HL-60 (cell line): ENCODE measurements at regions not wholly inside any gene's neighbourhood (a gene's known extent, or its start where the extent isn't known, plus 50 kb on each side); places are given as distances from the start of the nearest gene placed in this dataset.

Experiments
- DNase-seq, 2 experiments: peaks; one replicate each; pipeline ENCODE4 v3.0.0-alpha.2; 2010 to 2020; ENCODE audit warnings: low read depth in 1 of 2, low spot score in 1 of 2
- H3K27ac ChIP-seq: fragments of 250-450 bp; sonication (Bioruptor Pico); replicated peaks from 2 replicates; pipeline ENCODE4 v1.5.1; 2020; ENCODE audit warnings: mild to moderate bottlenecking, moderate library complexity
- H3K27me3 ChIP-seq: fragments of 250-450 bp; sonication (Bioruptor Pico); 2 replicates; pipeline ENCODE4 v1.5.1; 2021; ENCODE audit warnings: mild to moderate bottlenecking, moderate library complexity; ENCODE audit not compliant: insufficient read depth, poor library complexity, severe bottlenecking
- H3K4me3 ChIP-seq: replicated peaks from 2 replicates; pipeline ENCODE4 v1.5.1; 2011; ENCODE audit warnings: mild to moderate bottlenecking, control low read depth, low read length; ENCODE audit not compliant: insufficient read depth
- GABPA ChIP-seq: IDR thresholded peaks from 2 replicates; pipeline ENCODE4 v1.6.1; 2012; ENCODE audit warnings: low read depth
- POLR2AphosphoS5 ChIP-seq: IDR thresholded peaks from 2 replicates; pipeline ENCODE4 v1.6.1; 2012; ENCODE audit warnings: low read depth
- SPI1 ChIP-seq: IDR thresholded peaks from 2 replicates; pipeline ENCODE4 v1.6.1; 2012; ENCODE audit warnings: low read depth, mild to moderate bottlenecking, borderline replicate concordance
- TF ChIP-seq, protein P1 (sequence below): IDR thresholded peaks from 2 replicates; pipeline ENCODE4 v1.6.1; 2012; ENCODE audit warnings: low read depth; ENCODE audit not compliant: insufficient replicate concordance
- TF ChIP-seq, protein P2 (sequence below): IDR thresholded peaks from one replicate; pipeline ENCODE4 v1.5.1; 2011; ENCODE audit warnings: low read length, control low read depth, inconsistent platforms; ENCODE audit not compliant: insufficient read depth

DNA sequence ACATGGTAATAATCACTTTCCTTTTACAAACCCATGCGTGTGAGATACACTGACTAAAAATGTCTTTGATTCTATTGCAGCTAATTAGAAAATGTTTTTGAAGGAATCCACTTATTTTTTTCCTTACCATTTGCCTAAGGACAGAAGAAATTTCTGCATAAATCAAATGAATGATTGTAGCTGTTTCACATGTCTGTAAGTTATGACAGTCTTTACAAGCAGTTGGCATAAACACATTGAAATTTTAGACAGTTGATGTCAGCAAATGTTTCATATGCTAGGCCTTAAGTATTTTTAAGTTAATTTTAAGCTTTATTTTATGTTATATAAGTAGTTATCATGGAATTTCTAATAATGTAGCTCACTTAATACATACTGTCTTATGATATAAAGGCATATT lies 598.4 kb upstream of the SLITRK6 start:
- Histone ChIP-seq H3K27ac (no peak overlapping the region), H3K4me3 (no peak overlapping the region), H3K27me3 (no peaks in the 10 kb centered on the region)
- DNase-seq, result no peak
- TF ChIP-seq, protein P1, sequence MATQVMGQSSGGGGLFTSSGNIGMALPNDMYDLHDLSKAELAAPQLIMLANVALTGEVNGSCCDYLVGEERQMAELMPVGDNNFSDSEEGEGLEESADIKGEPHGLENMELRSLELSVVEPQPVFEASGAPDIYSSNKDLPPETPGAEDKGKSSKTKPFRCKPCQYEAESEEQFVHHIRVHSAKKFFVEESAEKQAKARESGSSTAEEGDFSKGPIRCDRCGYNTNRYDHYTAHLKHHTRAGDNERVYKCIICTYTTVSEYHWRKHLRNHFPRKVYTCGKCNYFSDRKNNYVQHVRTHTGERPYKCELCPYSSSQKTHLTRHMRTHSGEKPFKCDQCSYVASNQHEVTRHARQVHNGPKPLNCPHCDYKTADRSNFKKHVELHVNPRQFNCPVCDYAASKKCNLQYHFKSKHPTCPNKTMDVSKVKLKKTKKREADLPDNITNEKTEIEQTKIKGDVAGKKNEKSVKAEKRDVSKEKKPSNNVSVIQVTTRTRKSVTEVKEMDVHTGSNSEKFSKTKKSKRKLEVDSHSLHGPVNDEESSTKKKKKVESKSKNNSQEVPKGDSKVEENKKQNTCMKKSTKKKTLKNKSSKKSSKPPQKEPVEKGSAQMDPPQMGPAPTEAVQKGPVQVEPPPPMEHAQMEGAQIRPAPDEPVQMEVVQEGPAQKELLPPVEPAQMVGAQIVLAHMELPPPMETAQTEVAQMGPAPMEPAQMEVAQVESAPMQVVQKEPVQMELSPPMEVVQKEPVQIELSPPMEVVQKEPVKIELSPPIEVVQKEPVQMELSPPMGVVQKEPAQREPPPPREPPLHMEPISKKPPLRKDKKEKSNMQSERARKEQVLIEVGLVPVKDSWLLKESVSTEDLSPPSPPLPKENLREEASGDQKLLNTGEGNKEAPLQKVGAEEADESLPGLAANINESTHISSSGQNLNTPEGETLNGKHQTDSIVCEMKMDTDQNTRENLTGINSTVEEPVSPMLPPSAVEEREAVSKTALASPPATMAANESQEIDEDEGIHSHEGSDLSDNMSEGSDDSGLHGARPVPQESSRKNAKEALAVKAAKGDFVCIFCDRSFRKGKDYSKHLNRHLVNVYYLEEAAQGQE, result no peak
- TF ChIP-seq SPI1, result no peak
- TF ChIP-seq, protein P2, sequence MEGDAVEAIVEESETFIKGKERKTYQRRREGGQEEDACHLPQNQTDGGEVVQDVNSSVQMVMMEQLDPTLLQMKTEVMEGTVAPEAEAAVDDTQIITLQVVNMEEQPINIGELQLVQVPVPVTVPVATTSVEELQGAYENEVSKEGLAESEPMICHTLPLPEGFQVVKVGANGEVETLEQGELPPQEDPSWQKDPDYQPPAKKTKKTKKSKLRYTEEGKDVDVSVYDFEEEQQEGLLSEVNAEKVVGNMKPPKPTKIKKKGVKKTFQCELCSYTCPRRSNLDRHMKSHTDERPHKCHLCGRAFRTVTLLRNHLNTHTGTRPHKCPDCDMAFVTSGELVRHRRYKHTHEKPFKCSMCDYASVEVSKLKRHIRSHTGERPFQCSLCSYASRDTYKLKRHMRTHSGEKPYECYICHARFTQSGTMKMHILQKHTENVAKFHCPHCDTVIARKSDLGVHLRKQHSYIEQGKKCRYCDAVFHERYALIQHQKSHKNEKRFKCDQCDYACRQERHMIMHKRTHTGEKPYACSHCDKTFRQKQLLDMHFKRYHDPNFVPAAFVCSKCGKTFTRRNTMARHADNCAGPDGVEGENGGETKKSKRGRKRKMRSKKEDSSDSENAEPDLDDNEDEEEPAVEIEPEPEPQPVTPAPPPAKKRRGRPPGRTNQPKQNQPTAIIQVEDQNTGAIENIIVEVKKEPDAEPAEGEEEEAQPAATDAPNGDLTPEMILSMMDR, result no peak
- no peak for TF ChIP-seq GABPA
- no peak for TF ChIP-seq POLR2AphosphoS5

DNA sequence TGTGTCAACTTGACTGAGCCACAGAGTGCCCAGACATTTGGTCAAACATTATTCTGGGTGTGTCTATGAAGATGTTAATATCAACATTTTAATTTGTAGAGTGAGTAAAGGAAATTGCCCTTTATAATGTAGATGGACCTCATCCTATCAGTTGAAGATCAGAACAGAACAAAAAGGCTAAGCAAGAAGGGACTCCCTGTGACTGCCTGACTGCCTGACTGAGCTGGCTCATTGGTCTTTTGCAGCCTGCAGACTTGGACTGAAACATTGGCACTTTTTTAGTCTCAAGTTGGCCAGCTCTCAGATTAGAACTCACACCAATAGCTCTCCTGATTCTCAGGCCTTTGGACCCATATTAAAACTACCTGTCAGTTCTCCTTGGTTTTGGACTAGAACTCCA lies 600.4 kb upstream of the SLITRK6 start:
- no peak for TF ChIP-seq POLR2AphosphoS5
- TF ChIP-seq, protein P1, result no peak
- TF ChIP-seq, protein P2, result no peak
- TF ChIP-seq GABPA, result no peak
- no peak for TF ChIP-seq SPI1
- DNase-seq, result no peak
- Histone ChIP-seq H3K27ac (no peak overlapping the region), H3K4me3 (no peak overlapping the region), H3K27me3 (no peaks in the 10 kb centered on the region)

DNA sequence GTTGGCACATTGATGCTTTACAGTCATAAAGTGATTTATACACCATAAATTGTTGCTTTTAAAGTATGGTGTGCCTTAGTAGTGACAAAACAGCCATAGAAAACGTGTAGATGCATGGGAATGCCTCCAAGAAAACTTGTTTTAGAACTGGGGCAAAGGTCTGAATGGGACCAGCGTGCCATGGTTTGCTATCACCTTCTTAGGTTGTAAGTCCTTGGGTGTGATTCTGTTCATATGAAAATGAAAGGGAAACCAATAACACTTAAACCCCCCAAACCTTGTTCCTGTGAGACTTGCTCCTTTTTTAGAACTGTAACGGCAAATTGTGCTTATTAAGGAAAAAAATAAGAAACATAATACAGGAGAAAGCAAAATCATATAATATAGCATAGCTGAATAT lies 603.3 kb upstream of the SLITRK6 start:
- DNase-seq, result no peak
- H3K27ac ChIP-seq, result no peak overlapping the region
- TF ChIP-seq, protein P2, result no peak
- TF ChIP-seq, protein P1, result no peak
- TF ChIP-seq SPI1 (no peak), POLR2AphosphoS5 (no peak), GABPA (no peak)
- H3K27me3 ChIP-seq, result no peaks in the 10 kb centered on the region
- H3K4me3 ChIP-seq, result no peak overlapping the region
